ENCODE measurements at regions not wholly inside any gene's neighbourhood (a gene's known extent, or its start where the extent isn't known, plus 50 kb on each side); places are given as distances from the start of the nearest gene placed in this dataset. TPM values are rescaled to one million over a fixed set of nuclear protein-coding genes. Genes with fewer than 3 reads are reported as not detected.

DNA sequence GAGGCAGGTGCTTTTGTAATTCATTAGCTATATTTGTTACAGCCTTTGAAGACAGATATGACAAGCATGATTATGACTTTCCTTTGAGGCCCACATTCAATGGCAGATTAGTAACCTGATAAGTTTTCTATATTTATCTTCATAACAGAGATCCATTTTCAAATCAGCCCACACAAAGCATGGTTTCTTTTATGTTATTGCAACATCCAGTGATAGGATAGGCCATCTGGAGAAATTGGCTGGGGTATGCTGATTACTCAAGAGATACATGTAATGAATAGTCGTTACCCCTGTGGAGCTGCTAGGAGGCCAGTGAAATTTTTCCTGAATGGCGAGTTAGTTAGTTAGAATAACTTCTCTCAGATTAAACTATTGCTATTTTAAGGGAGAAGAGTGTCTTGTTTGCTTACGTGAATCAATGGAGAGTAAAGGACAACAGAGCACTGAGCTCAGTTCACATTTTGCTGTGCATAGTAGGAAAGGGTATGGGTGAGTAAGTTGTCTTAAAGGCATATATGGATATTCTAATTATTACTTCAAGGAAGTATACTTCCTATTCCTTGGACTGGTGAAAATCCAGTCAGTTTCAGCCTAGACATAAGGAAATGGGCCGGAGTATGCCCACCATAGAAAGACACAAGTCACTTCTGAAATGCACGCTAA lies 79.2 kb upstream of the DKK2 start:
- no peaks in the 10 kb centered on the region for H3K27me3 ChIP-seq
- intact Hi-C loops (cut with DNase I): no loop called here
- WGBS, 2 donors: 74 to 75% methylated on average over 5 of the region's 5 CpGs
- TF ChIP-seq, protein P1, sequence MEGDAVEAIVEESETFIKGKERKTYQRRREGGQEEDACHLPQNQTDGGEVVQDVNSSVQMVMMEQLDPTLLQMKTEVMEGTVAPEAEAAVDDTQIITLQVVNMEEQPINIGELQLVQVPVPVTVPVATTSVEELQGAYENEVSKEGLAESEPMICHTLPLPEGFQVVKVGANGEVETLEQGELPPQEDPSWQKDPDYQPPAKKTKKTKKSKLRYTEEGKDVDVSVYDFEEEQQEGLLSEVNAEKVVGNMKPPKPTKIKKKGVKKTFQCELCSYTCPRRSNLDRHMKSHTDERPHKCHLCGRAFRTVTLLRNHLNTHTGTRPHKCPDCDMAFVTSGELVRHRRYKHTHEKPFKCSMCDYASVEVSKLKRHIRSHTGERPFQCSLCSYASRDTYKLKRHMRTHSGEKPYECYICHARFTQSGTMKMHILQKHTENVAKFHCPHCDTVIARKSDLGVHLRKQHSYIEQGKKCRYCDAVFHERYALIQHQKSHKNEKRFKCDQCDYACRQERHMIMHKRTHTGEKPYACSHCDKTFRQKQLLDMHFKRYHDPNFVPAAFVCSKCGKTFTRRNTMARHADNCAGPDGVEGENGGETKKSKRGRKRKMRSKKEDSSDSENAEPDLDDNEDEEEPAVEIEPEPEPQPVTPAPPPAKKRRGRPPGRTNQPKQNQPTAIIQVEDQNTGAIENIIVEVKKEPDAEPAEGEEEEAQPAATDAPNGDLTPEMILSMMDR (IDR thresholded peaks at IDR 0.05): no peak
- TF ChIP-seq POLR2A (IDR thresholded peaks at IDR 0.05): no peak
- no peak overlapping the region for H3K4me3 ChIP-seq (replicated peaks in 1 of 3)
- H3K27ac ChIP-seq: no peak overlapping the region
- no peaks in the 10 kb centered on the region for H3K9me3 ChIP-seq
- no peaks in the 10 kb centered on the region for H3K36me3 ChIP-seq
- DNase-seq: no peak
- H3K4me1 ChIP-seq: peaks cover under 1 to 2% of the 10 kb centered on the region in 2 donors

GRCh38 chr4:107114059-107114458 lies 77.9 kb upstream of the DKK2 start:
- Histone ChIP-seq H3K4me3 (replicated peaks in 1 of 3) (no peak overlapping the region), H3K9me3 (no peaks in the 10 kb centered on the region), H3K27me3 (no peaks in the 10 kb centered on the region), H3K4me1 (no peaks in the 10 kb centered on the region), H3K27ac (no peak overlapping the region), H3K36me3 (no peaks in the 10 kb centered on the region)
- intact Hi-C loops (cut with DNase I): no loop called here
- no peak for TF ChIP-seq POLR2A (IDR thresholded peaks at IDR 0.05)
- TF ChIP-seq, protein P1 (IDR thresholded peaks at IDR 0.05): no peak
- DNase-seq: no peak
- WGBS, 2 donors: 91 to 95% methylated on average over 2 of the region's 2 CpGs

GRCh38 chr4:107098401-107098800 lies 62.3 kb upstream of the DKK2 start:
- intact Hi-C loops (cut with DNase I): no loop called here

DNA sequence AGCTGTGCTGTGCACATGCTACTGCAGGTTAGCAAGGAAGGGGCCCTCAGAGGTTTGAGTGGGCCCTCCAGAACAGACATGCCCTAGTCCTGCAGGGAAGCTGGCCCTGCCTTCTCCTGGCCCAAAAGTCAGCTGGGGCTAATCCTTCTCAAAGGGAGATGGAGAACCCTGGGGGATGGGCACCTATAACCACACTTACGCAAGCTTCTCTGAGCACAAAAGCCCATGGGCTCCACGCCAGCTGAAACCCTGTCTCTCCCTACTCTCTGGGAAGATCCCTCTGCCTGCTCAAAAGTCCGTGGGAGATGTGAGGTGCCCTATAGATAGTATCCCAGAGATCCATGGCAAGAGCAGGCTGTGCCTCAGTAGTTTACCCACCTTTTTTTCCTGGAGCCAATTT lies 58.9 kb upstream of the DKK2 start:
- Histone ChIP-seq H3K4me3 (replicated peaks in 1 of 3) (no peak overlapping the region), H3K4me1 (no peaks in the 10 kb centered on the region), H3K27ac (no peak overlapping the region), H3K27me3 (no peaks in the 10 kb centered on the region), H3K36me3 (no peaks in the 10 kb centered on the region), H3K9me3 (no peaks in the 10 kb centered on the region)
- no peak for TF ChIP-seq POLR2A (IDR thresholded peaks at IDR 0.05)
- TF ChIP-seq, protein P1 (IDR thresholded peaks at IDR 0.05): no peak
- intact Hi-C loops (cut with DNase I): no loop called here
- 71 to 85% methylated on average over 3 of the region's 3 CpGs for WGBS, 2 donors
- DNase-seq: no peak

More at GRCh38 chr4:107098401-107098800, 62.3 kb upstream of the DKK2 start:
- no peaks in the 10 kb centered on the region for H3K9me3 ChIP-seq
- H3K36me3 ChIP-seq: no peaks in the 10 kb centered on the region
- 52 to 58% methylated on average over 2 of the region's 2 CpGs for WGBS, 2 donors
- TF ChIP-seq, protein P1 (IDR thresholded peaks at IDR 0.05): no peak
- no peak for TF ChIP-seq POLR2A (IDR thresholded peaks at IDR 0.05)
- H3K4me1 ChIP-seq: no peaks in the 10 kb centered on the region
- no peak for DNase-seq
- no peak overlapping the region for H3K4me3 ChIP-seq (replicated peaks in 1 of 3)
- H3K27me3 ChIP-seq: no peaks in the 10 kb centered on the region
- H3K27ac ChIP-seq: no peak overlapping the region

DNA sequence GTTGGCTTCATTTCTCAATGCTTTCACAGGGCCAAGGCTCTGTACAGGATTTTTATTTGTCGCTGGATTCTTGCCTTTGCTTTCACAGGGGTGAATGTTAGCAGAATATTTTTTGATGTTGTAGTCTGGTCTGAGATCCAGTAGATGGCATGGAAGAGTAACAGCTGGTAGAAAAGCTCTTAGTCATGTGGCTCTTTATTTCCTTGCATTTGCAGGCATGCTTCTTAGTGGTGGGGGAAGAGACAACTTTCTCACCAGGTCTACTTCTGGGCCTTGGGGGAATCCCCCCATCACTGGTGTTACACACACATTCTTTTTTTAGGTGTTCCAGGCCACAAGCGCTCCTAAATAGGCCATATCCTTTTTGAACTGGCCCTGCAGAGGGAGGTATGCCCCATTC lies 58.2 kb upstream of the DKK2 start:
- H3K27me3 ChIP-seq: no peaks in the 10 kb centered on the region
- no peak overlapping the region for H3K27ac ChIP-seq
- intact Hi-C loops (cut with DNase I): no loop called here
- WGBS, 2 donors: 92 to 93% methylated on average over 2 of the region's 2 CpGs
- TF ChIP-seq POLR2A (IDR thresholded peaks at IDR 0.05): no peak
- TF ChIP-seq, protein P1 (IDR thresholded peaks at IDR 0.05): no peak
- H3K9me3 ChIP-seq: no peaks in the 10 kb centered on the region
- no peaks in the 10 kb centered on the region for H3K4me1 ChIP-seq
- no peak overlapping the region for H3K4me3 ChIP-seq (replicated peaks in 1 of 3)
- H3K36me3 ChIP-seq: no peaks in the 10 kb centered on the region
- DNase-seq: no peak

Small RNA genes lying in the stretch of these regions (small RNA-seq; reads per million reads assigned to genes)
- not detected for gene RNU6-551P
